Pons (tissue), 1 donor: ENCODE measurements at regions not wholly inside any gene's neighbourhood (a gene's known extent, or its start where the extent isn't known, plus 50 kb on each side); places are given as distances from the start of the nearest gene placed in this dataset.
"Not testable (repeated sequence)": the region's sequence is repeated elsewhere in the genome, so short reads cannot be mapped to it uniquely, and the experiment has no call there.

Experiments used
- DNase-seq: peaks from one replicate; pipeline ENCODE4 v3.0.0-alpha.2; 2016; ENCODE audit warnings: low spot score

- DNase-seq = no peak
Measured at GRCh38 chr9:115804206-115804605, 349.4 kb upstream of the PAPPA start.

- DNase-seq = no peak
Measured at GRCh38 chr9:115808108-115808507, 345.5 kb upstream of the PAPPA start.

GRCh38 chr9:115808695-115809094 lies 344.9 kb upstream of the PAPPA start:
- no peak for DNase-seq

- no peak for DNase-seq
Measured at GRCh38 chr9:115810166-115810565, 343.4 kb upstream of the PAPPA start.

GRCh38 chr9:115814081-115814480 lies 339.5 kb upstream of the PAPPA start:
- DNase-seq = no peak

GRCh38 chr9:115815786-115816185 lies 337.8 kb upstream of the PAPPA start:
- DNase-seq = no peak

GRCh38 chr9:115818651-115819050 lies 334.9 kb upstream of the PAPPA start:
- not testable (repeated sequence) for DNase-seq

GRCh38 chr9:115832031-115832430 lies 321.6 kb upstream of the PAPPA start:
- DNase-seq = no peak

GRCh38 chr9:115837618-115838017 lies 316.0 kb upstream of the PAPPA start:
- no peak for DNase-seq

- no peak for DNase-seq
Measured at GRCh38 chr9:115838417-115838816, 315.2 kb upstream of the PAPPA start.

GRCh38 chr9:115844433-115844832 lies 309.2 kb upstream of the PAPPA start:
- not testable (repeated sequence) for DNase-seq

GRCh38 chr9:115845648-115846312 lies 307.8 kb upstream of the PAPPA start:
- DNase-seq = no peak

- no peak for DNase-seq
Measured at GRCh38 chr9:115847216-115847615, 306.4 kb upstream of the PAPPA start.

- DNase-seq = no peak
Measured at GRCh38 chr9:115849679-115850412, 303.7 kb upstream of the PAPPA start.

GRCh38 chr9:115850548-115851304 lies 302.9 kb upstream of the PAPPA start:
- no peak for DNase-seq

- no peak for DNase-seq
Measured at GRCh38 chr9:115855458-115856133, 298.0 kb upstream of the PAPPA start.

GRCh38 chr9:115858421-115858820 lies 295.2 kb upstream of the PAPPA start:
- not testable (repeated sequence) for DNase-seq

- DNase-seq = no peak
Measured at GRCh38 chr9:115862021-115862420, 291.6 kb upstream of the PAPPA start.

- DNase-seq = no peak
Measured at GRCh38 chr9:115864581-115864980, 289.0 kb upstream of the PAPPA start.

- DNase-seq = no peak
Measured at GRCh38 chr9:115867326-115867725, 286.3 kb upstream of the PAPPA start.

GRCh38 chr9:115877852-115878438 lies 275.6 kb upstream of the PAPPA start:
- DNase-seq = no peak

- no peak for DNase-seq
Measured at GRCh38 chr9:115879451-115879850, 274.1 kb upstream of the PAPPA start.
